Hepatocyte (in vitro differentiated cells): ENCODE measurements at regions not wholly inside any gene's neighbourhood (a gene's known extent, or its start where the extent isn't known, plus 50 kb on each side); places are given as distances from the start of the nearest gene placed in this dataset.

Experiments used
- DNase-seq: peaks from one replicate; pipeline ENCODE4 v3.0.0-alpha.2; 2016; ENCODE audit warnings: low spot score
- H2AFZ ChIP-seq: fragments of 200-600 bp; sonication (generic); 2 replicates; pipeline ENCODE4 v1.6.0; 2016; ENCODE audit warnings: antibody characterized with exemption, mild to moderate bottlenecking
- H3K27ac ChIP-seq: fragments of 200-600 bp; sonication (generic); 2 replicates; pipeline ENCODE4 v1.5.1; 2016; ENCODE audit warnings: mild to moderate bottlenecking
- H3K27me3 ChIP-seq: fragments of 200-600 bp; sonication (generic); 2 replicates; pipeline ENCODE4 v1.6.1; 2016
- H3K36me3 ChIP-seq: fragments of 200-600 bp; sonication (generic); replicated peaks from 2 replicates; pipeline ENCODE4 v1.5.1; 2016; ENCODE audit warnings: low read depth; ENCODE audit not compliant: insufficient read depth
- H3K4me1 ChIP-seq: fragments of 200-600 bp; sonication (generic); 2 replicates; pipeline ENCODE4 v1.5.1; 2016; ENCODE audit warnings: mild to moderate bottlenecking, moderate library complexity; ENCODE audit not compliant: insufficient read depth
- H3K4me2 ChIP-seq: fragments of 200-600 bp; sonication (generic); 2 replicates; pipeline ENCODE4 v1.6.0; 2016
- H3K4me3 ChIP-seq: fragments of 200-600 bp; sonication (generic); 2 replicates; pipeline ENCODE4 v1.5.1; 2016; ENCODE audit warnings: mild to moderate bottlenecking
- H3K79me2 ChIP-seq: fragments of 200-600 bp; sonication (generic); 2 replicates; pipeline ENCODE4 v1.6.0; 2017; ENCODE audit warnings: mild to moderate bottlenecking
- H3K9me2 ChIP-seq: fragments of 200-600 bp; sonication (generic); replicated peaks from 2 replicates; pipeline ENCODE4 v1.6.0; 2017; ENCODE audit warnings: mild to moderate bottlenecking; ENCODE audit not compliant: insufficient read depth
- H3K9me3 ChIP-seq: fragments of 200-600 bp; sonication (generic); 2 replicates; pipeline ENCODE4 v1.5.1; 2016; ENCODE audit warnings: low read depth, mild to moderate bottlenecking
- H4K20me1 ChIP-seq: fragments of 200-600 bp; sonication (generic); 2 replicates; pipeline ENCODE4 v1.6.0; 2016; ENCODE audit warnings: mild to moderate bottlenecking; ENCODE audit not compliant: insufficient read depth, poor library complexity, severe bottlenecking
- EZH2 ChIP-seq: fragments of 200-600 bp; sonication (generic); IDR thresholded peaks from 2 replicates; pipeline ENCODE4 v1.6.1; 2016; ENCODE audit warnings: antibody characterized with exemption, mild to moderate bottlenecking, borderline replicate concordance
- EZH2phosphoT487 ChIP-seq: fragments of 200-600 bp; sonication (generic); IDR thresholded peaks from one replicate; pipeline ENCODE4 v1.6.1; 2018; ENCODE audit warnings: antibody characterized with exemption, mild to moderate bottlenecking, low read depth, moderate library complexity; ENCODE audit not compliant: unreplicated experiment, severe bottlenecking
- WGBS: methylation state at CpG from one replicate; pipeline ENCODE4 v1.1.6; 2016; ENCODE audit warnings: low lambda C conversion rate; ENCODE audit errors: missing lambda C conversion rate; 5-methylcytosine and 5-hydroxymethylcytosine counted together
- TF ChIP-seq, protein P1 (sequence below): fragments of 200-600 bp; sonication (generic); IDR thresholded peaks from 2 replicates; pipeline ENCODE4 v1.5.1; 2016; ENCODE audit warnings: antibody characterized with exemption, mild to moderate bottlenecking; ENCODE audit not compliant: poor library complexity

- DNase-seq = no peak
- H4K20me1 ChIP-seq = no peaks in the 10 kb centered on the region
- H3K27me3 ChIP-seq = no peaks in the 10 kb centered on the region
- H3K4me1 ChIP-seq = no peaks in the 10 kb centered on the region
- no peak overlapping the region for H3K27ac ChIP-seq
- TF ChIP-seq, protein P1, sequence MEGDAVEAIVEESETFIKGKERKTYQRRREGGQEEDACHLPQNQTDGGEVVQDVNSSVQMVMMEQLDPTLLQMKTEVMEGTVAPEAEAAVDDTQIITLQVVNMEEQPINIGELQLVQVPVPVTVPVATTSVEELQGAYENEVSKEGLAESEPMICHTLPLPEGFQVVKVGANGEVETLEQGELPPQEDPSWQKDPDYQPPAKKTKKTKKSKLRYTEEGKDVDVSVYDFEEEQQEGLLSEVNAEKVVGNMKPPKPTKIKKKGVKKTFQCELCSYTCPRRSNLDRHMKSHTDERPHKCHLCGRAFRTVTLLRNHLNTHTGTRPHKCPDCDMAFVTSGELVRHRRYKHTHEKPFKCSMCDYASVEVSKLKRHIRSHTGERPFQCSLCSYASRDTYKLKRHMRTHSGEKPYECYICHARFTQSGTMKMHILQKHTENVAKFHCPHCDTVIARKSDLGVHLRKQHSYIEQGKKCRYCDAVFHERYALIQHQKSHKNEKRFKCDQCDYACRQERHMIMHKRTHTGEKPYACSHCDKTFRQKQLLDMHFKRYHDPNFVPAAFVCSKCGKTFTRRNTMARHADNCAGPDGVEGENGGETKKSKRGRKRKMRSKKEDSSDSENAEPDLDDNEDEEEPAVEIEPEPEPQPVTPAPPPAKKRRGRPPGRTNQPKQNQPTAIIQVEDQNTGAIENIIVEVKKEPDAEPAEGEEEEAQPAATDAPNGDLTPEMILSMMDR = no peak
- TF ChIP-seq EZH2 (no peak), EZH2phosphoT487 (no peak)
- no peak overlapping the region for H2AFZ ChIP-seq
- H3K9me2 ChIP-seq = no peaks in the 10 kb centered on the region
- no peak overlapping the region for H3K4me3 ChIP-seq
- WGBS = 82% methylated on average over 1 of the region's 1 CpG
- no peaks in the 10 kb centered on the region for H3K36me3 ChIP-seq
- H3K79me2 ChIP-seq = no peaks in the 10 kb centered on the region
- H3K9me3 ChIP-seq = peaks cover 8% of the 10 kb centered on the region
- H3K4me2 ChIP-seq = no peak overlapping the region
Observed at GRCh38 chr5:143931986-143932385, 120.0 kb downstream of the HMHB1 start.

- no peak overlapping the region for H3K4me2 ChIP-seq
- no peaks in the 10 kb centered on the region for H3K79me2 ChIP-seq
- DNase-seq = no peak
- H3K27ac ChIP-seq = no peak overlapping the region
- no peaks in the 10 kb centered on the region for H4K20me1 ChIP-seq
- H3K27me3 ChIP-seq = no peaks in the 10 kb centered on the region
- peaks cover 8% of the 10 kb centered on the region for H3K9me3 ChIP-seq
- H3K4me3 ChIP-seq = no peak overlapping the region
- WGBS = 100% methylated on average over 1 of the region's 1 CpG
- TF ChIP-seq EZH2 (no peak), EZH2phosphoT487 (no peak)
- TF ChIP-seq, protein P1 = no peak
- H2AFZ ChIP-seq = no peak overlapping the region
- no peaks in the 10 kb centered on the region for H3K9me2 ChIP-seq
- H3K4me1 ChIP-seq = no peaks in the 10 kb centered on the region
- no peaks in the 10 kb centered on the region for H3K36me3 ChIP-seq
Observed at GRCh38 chr5:143932584-143932983, 120.6 kb downstream of the HMHB1 start.

DNA sequence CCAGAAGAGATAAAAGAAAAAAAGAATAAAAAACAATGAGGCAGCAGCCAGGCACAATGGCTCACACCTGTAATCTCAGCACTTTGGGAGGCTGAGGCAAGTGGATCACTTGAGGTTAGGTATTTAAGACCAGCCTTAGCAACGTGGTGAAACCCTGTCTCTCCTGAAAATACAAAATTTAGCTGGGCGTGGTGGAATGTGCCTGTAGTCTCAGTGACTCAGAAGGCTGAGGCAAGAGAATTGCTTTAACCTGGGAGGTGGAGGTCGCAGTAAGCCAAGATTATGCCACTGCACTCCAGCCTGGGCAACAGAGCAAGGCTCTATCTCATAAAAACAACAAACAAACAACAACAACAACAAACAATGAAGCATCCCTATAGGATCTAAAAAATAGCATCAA lies 121.5 kb downstream of the HMHB1 start:
- no peaks in the 10 kb centered on the region for H3K4me1 ChIP-seq
- DNase-seq = no peak
- peaks cover 8% of the 10 kb centered on the region for H3K9me3 ChIP-seq
- H3K9me2 ChIP-seq = no peaks in the 10 kb centered on the region
- H3K4me2 ChIP-seq = no peak overlapping the region
- TF ChIP-seq EZH2 (no peak), EZH2phosphoT487 (no peak)
- TF ChIP-seq, protein P1 = no peak
- 71% methylated on average over 3 of the region's 3 CpGs for WGBS
- no peak overlapping the region for H2AFZ ChIP-seq
- H3K79me2 ChIP-seq = no peaks in the 10 kb centered on the region
- H3K4me3 ChIP-seq = no peak overlapping the region
- H3K27ac ChIP-seq = no peak overlapping the region
- no peaks in the 10 kb centered on the region for H4K20me1 ChIP-seq
- H3K36me3 ChIP-seq = no peaks in the 10 kb centered on the region
- H3K27me3 ChIP-seq = no peaks in the 10 kb centered on the region

- TF ChIP-seq EZH2 = no peak
- no peak for TF ChIP-seq EZH2phosphoT487
- TF ChIP-seq, protein P1 = no peak
Observed at GRCh38 chr5:143934821-143935220, 122.9 kb downstream of the HMHB1 start.

More at GRCh38 chr5:143934821-143935220, 122.9 kb downstream of the HMHB1 start:
- Histone ChIP-seq H4K20me1 (no peaks in the 10 kb centered on the region), H3K79me2 (no peaks in the 10 kb centered on the region), H3K4me2 (no peak overlapping the region), H3K4me1 (no peaks in the 10 kb centered on the region), H3K36me3 (no peaks in the 10 kb centered on the region), H3K9me2 (no peaks in the 10 kb centered on the region), H3K9me3 (peaks cover 8% of the 10 kb centered on the region), H3K27me3 (no peaks in the 10 kb centered on the region), H3K4me3 (no peak overlapping the region), H3K27ac (no peak overlapping the region), H2AFZ (no peak overlapping the region)
- 88% methylated on average over 2 of the region's 2 CpGs for WGBS
- no peak for DNase-seq
